GM19351 (cell line): ENCODE measurements at regions not wholly inside any gene's neighbourhood (a gene's known extent, or its start where the extent isn't known, plus 50 kb on each side); places are given as distances from the start of the nearest gene placed in this dataset.
"Not testable (repeated sequence)": the region's sequence is repeated elsewhere in the genome, so short reads cannot be mapped to it uniquely, and the experiment has no call there.

ENCODE experiments used
- ATAC-seq: cut with Tn5 transposase; IDR thresholded peaks from one replicate; pipeline ENCODE4 v1.9.1; 2021; ENCODE audit warnings: mild to moderate bottlenecking, moderate library complexity; ENCODE audit not compliant: unreplicated experiment

DNA sequence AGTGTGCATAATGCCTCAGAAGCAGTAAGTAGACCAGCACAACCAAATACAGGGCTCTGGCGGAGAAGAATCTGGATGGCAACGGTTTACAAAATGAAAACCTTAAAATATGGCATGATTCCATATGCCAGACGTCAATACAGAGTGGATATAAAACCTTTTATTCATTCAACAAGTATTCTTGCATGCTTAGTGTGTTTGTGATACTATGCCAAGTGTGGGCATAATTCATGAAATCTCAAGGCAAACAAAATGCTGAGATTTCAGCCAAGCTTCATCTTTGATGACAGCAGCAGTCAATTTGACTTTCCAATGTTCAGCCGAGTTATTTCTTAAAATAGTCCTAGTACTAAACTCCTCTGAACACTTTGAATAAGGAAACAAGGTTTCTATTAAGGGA lies 119.4 kb downstream of the CD24 start:
- ATAC-seq, result no peak

DNA sequence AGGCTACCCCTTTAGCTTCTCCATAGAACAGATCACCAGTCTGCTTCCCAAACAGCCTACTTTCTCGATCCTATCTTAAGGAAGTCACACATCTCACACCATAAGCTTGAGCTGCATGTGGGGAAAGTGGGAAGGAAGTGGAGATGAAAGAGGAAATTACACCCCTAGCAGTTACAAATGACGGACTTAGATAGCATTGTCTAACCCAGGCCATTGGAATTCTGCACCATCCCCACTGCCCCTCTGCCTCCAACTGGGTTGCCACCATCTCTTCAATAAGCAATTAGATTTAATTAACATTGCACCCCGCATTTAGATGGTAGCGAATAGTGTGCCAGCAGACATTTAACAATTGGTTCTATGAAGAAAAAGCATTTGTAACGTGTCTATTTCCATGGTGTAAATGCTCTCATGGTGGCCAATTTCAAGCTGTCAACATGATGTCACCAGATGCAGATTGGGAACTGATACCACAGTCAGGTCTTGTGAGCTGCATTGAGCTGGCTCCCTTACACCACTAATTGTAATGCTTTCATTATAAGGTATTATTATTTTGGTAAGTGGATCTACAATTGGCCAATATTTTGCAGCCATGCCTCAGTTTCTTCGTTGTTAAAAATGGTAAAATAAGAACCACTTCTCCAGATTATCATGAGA lies 124.7 kb downstream of the CD24 start:
- ATAC-seq, result peak; percentile 68

- no peak for ATAC-seq
Observed at GRCh38 chr6:106849120-106849519, 125.4 kb downstream of the CD24 start.

DNA sequence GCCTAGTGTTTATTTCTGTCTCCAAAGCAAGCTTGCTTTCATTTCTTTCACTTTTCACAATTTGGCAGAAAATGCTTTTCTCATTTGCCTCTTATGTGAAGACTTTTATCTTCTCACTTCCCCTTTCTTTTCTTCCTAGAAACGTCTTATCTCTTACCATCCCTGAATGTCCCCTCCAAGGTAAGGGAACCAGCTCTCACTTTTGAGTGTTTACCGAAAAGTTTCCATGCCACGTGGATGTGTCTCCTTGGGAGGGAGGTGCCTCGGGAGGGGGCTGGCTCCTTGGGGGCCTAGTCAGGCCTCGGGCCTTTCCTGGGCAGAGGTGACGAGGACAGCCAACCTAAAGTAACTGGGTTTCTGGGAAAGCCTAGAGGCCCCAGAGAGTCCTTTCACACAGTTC lies 127.4 kb downstream of the CD24 start:
- no peak for ATAC-seq

DNA sequence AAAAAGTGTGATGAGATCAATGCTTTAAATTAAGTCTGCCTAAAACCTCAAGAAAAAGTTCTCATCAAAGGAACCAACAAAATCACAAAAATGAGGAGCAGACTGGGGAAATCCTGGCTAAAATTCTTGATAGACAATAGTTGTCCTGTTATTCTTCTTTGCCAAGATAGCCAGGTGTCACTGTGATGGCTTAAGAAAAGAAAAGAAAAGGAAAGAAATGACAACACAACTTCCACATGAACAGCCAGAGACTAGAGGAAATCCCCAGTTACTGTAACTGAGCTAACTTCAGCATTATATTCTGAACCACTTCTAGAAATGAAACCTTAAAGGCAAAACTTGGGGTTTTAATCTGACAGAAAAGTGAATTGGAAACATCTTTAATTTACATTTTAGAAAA lies 129.6 kb downstream of the CD24 start:
- peak; percentile 74 for ATAC-seq

DNA sequence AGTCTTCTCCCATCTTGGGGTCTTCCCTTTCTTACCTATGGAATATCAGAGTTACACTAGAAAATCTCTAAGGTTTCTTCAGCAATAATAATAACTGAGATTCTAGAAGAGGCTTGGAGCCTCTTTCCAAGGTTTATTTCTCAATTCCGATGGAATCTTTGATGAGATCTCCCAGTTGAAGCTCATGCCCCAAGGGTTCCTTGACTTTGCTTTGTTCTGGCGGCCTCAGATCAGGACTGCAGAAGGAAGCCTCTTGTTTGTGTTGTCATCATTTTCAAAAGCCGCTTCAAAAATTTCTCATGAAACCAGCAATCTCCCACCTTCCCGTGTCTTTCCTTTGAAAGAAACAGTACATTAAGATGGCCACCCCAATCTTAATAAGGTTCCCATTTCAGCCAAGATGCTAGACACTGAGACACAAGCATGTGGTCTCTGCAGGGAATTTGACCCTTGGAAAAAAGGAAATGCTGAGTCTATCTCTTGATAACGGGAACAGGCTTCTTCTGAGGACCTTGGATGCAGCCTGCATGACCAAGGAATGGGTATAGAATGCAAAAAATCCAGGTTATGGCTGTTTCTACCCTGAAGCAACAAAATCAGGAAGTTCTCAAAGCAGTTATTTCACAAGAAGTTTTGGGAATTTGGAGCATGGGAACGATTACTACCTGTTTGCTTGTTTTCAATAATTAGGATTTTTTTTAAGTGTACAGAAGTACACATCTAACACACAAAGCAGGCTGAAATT lies 141.6 kb downstream of the CD24 start:
- ATAC-seq, result no peak

- no peak for ATAC-seq
Observed at GRCh38 chr6:106830930-106831329, 143.6 kb downstream of the CD24 start.

DNA sequence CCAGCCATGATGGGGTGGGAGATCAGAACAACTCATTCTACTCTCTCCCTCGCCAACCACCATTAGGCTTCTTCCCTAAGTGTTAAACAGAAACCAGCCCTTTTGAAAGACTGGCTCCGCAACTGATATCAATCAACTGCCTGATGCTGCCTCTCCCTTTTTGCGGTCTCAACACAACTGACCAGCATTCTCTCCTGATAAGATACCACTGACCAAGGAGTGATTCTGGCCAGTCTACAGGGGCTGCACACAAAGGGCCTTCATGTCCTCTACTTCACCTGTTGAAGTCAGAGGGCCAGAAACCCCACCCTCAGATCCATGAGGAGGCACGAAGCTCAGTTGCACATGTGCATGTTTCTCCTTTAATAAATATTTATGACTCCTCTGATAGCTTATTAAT lies 145.1 kb downstream of the CD24 start:
- ATAC-seq, result no peak

DNA sequence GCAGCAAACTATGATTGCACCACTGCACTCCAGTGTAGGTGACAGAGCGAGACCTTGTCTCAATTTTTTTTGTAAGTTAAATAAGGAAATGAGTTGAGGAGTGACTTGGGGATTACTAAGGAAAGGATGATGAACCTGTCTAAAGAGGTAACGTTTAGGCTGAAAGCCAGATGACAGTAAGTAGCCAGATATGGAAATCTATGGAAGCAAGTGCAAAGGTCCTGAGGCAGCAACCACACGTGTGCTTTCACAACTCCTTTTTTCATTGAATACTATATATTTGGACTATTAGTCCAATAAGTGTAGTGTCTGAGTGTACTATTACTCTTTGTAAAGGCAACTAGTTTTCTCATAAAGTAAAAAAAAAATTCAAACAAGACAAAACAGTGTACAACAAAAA lies 147.4 kb downstream of the CD24 start:
- no peak for ATAC-seq

GRCh38 chr6:106825156-106825555 lies 149.4 kb downstream of the CD24 start:
- no peak for ATAC-seq

DNA sequence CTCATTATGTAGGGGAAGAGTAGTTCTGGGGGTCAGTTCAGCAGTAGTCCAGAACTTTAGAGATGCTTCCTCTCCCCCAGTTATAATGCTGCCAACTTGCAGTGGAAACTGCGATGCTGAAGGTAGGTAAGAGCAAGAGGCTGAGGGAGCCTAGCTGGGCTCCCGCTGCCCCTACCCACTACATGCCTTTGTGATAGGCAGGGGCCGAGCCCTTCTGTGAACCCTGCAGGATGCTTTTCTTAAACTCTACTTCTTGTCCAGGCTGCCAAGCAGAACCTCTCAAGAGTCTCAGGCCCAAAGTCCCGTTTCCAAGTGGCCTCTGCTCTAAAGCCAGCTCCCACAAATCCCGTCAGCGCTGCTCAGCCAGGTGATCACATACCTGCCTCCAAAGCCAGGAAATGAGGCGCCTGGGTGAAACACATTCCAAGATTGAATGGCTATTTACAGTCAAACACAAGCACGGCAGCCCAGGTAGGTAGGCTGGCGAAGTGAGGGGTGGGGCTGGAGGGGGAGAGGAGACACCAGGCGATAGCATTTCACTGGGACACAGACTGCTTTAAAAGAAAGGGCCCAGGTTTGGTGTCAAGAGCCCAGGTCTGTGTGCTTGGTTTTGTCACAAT lies 150.7 kb downstream of the CD24 start:
- no peak for ATAC-seq

- no peak for ATAC-seq
Observed at GRCh38 chr6:106823058-106823457, 151.5 kb downstream of the CD24 start.

GRCh38 chr6:106820412-106820852 lies 154.1 kb downstream of the CD24 start:
- no peak for ATAC-seq

DNA sequence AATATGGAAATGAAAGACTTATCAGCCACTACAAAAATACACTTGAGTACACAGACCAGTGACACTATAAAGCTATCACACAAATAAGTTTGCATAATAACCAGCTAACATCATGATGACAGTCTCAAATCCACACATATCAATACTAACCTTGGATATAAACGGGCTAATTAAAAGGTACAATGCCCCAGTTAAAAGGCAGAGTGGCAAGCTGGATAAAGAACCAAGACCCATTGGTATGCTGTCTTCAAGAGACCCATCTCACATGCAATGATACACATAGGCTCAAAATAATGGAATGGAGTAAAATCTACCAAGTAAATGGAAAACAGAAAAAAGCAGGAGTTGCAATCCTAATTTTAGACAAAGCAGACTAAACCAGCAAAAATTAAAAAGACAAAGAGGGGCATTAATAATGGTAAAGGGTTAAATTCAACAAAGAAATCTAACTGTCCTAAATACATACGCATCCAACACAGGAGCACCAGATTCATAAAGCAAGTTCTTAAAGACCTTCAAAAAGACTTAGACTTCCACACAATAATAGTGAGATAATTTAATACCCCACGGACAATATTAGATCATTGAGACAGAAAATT lies 163.3 kb downstream of the CD24 start:
- ATAC-seq, result no peak

DNA sequence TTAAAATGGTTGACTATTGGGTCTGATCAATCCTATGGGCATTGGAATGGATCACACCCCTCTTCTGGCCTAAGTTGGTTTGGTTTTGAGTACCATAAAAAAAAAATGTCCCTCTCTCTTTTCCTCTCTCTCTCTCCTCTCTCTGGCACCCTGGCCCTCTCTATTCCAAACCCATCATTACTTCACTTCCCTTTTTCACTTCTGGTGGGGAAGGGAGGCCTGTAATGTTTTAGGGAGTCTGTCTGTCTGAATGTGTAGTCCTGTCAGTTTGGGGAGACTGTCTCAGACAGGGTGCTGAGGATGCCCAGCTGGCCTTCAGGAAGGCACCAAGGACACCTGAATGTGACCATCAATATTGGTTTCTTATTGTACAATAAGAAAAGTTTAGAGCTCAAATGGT lies 165.8 kb downstream of the CD24 start:
- no peak for ATAC-seq

- no peak for ATAC-seq
Observed at GRCh38 chr6:106807947-106808611, 166.4 kb downstream of the CD24 start.

GRCh38 chr6:106806253-106806652 lies 168.3 kb downstream of the CD24 start:
- not testable (repeated sequence) for ATAC-seq

- no peak for ATAC-seq
Observed at GRCh38 chr6:106805771-106806170, 168.8 kb downstream of the CD24 start.

DNA sequence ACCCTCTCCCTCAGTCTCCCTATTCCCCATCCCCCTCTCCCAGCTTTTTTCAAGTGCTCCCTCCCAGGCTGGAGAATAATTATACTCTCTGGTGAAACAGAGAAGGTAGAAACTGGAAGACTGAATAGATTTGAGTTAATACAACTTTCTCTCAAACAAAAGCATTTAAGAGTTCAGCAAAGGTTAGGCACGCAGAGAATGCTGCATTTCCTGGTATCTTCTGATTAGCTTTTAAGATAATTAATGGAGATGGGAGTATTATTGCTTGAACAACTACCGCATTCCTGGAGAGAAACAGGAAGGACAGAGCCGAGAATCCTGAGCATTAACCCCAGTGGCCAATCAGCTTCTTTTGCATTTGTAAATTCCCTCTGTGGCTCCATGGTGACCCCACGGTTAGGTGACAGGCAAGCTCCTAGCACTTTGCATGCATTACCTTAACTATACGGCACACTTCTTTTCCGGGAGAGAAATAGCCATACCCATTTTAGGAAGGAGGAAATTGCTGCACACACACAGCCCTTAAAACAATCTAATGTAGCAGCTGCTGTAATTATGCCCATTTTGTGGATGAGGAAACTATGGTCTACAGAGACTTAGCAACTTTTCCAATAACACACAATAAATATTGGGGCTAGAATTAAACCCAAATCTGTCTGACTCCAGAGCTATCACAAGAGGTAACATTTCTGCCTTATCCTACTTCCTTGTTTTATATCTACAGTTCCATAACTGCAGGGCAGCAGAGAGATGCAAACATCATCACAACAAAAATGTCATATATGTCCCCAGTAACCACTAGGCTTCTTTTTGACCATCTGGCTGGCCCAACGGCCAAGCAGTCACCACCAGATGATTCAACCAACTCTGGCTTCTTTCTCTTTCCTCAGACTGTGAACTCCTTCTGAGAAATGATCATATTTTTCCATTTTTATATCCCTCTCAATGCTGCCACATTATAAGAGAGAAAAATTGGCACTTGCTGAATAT lies 169.9 kb downstream of the CD24 start:
- ATAC-seq, result no peak

DNA sequence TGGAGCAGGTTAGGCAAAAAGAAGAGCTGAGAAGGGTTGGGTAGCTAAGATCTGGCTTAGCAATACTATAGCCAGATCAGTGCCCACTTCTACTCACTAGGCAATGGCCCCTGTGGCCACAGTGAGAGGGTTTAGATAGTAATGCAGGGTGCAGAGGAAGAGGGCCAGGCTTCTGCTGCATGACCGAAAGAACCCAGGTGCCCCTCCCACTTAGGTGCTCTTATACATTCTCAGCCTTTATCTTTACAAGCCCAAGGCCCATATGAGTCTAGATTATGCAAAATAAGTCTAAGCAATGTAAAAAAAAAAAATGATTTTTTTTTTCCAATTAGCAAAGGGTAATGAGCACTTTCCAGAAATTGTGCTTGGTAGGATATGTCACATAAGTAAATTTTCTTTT lies 171.3 kb downstream of the CD24 start:
- no peak for ATAC-seq
